T-helper 2 cell (primary cell): ENCODE measurements at regions not wholly inside any gene's neighbourhood (a gene's known extent, or its start where the extent isn't known, plus 50 kb on each side); places are given as distances from the start of the nearest gene placed in this dataset.
"Not testable (repeated sequence)": the region's sequence is repeated elsewhere in the genome, so short reads cannot be mapped to it uniquely, and the experiment has no call there.

ENCODE experiments used
- DNase-seq, 5 experiments: peaks; one replicate each; pipeline versions ENCODE4 v3.0.0 to v3.0.0-alpha.2; 2012 to 2022

- DNase-seq: no peak
Observed at GRCh38 chr5:74534397-74535129, 106.0 kb downstream of the ENC1 start.

- no peak for DNase-seq
Observed at GRCh38 chr5:74530326-74531050, 110.0 kb downstream of the ENC1 start.

GRCh38 chr5:74529101-74529500 is 111.4 kb downstream of the ENC1 start:
- DNase-seq: no peak

DNA sequence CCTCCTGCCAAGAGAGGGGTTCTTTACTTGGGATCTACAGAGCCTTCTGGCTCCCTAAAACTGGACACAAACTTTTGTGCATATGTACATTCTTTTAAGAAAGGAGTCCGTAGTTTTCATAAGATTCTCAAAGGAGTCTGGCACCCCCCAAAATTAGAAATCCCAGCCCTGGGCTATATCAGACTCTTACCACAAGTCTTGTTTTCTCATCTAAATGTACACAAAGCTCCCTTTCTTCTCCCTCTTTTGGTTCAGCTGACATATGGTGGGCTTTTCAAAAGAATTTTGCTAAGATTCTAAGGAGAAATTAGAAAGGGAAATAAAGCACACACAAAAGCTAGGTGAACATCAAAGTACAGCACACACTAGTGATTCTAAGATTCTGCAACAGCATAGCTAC is 114.4 kb downstream of the ENC1 start:
- DNase-seq: no peak

- not testable (repeated sequence) for DNase-seq
Observed at GRCh38 chr5:74524767-74525166, 115.8 kb downstream of the ENC1 start.

DNA sequence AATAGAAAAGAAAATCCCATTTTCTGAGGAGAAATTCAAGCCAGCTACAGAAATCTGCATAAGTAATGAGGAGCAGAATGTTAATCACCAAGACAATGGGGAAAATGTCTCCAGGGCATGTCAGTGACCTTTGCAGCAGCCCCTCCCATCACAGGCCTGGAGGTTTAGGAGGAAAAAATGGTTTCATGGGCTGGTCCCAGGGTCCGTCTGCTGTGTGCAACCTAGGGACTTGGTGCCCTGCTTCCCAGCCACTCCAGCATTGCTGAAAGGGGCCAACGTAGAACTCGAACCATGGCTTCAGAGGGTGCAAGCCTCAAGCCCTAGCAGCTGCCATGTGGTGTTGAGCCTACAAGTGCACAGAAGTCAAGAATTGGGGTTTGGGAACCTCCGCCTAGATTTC is 116.8 kb downstream of the ENC1 start:
- not testable (repeated sequence) for DNase-seq

- DNase-seq: not testable (repeated sequence)
Observed at GRCh38 chr5:74522838-74523237, 117.7 kb downstream of the ENC1 start.

- no peak for DNase-seq
Observed at GRCh38 chr5:74521401-74521800, 119.1 kb downstream of the ENC1 start.

- no peak for DNase-seq
Observed at GRCh38 chr5:74519679-74520078, 120.8 kb downstream of the ENC1 start.

GRCh38 chr5:74519161-74519571 is 121.4 kb downstream of the ENC1 start:
- no peak for DNase-seq

GRCh38 chr5:74517700-74518099 is 122.8 kb downstream of the ENC1 start:
- DNase-seq: no peak

DNA sequence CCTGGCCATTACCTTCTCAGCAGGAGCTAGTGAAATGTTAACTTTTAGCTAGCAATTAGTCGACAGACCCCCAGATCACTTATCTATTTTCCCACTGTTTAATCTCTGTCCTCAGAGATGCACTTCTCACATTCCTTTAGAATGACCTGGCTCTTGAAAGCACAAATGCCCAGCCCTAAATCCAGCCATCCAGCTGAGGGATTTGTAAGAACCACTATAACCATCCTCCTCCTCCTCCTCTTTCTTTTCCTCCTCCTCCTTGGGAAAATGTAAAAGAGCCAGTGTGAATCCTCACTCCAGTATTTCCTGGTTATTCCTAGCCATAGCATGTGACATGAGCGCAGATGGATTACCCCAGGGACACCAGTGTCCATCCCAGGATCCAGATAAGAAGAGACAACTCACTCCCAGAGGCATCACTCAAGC is 124.3 kb downstream of the ENC1 start:
- no peak for DNase-seq

GRCh38 chr5:74514888-74515551 is 125.5 kb downstream of the ENC1 start:
- DNase-seq: no peak

- not testable (repeated sequence) for DNase-seq
Observed at GRCh38 chr5:74511770-74512169, 128.8 kb downstream of the ENC1 start.

- DNase-seq: no peak
Observed at GRCh38 chr5:74510476-74511075, 130.0 kb downstream of the ENC1 start.

GRCh38 chr5:74507370-74508005 is 133.0 kb downstream of the ENC1 start:
- DNase-seq: no peak

- no peak for DNase-seq
Observed at GRCh38 chr5:74506119-74506518, 134.4 kb downstream of the ENC1 start.

GRCh38 chr5:74504463-74504862 is 136.1 kb downstream of the ENC1 start:
- DNase-seq: no peak

- DNase-seq: no peak
Observed at GRCh38 chr5:74502479-74502950, 138.0 kb downstream of the ENC1 start.

DNA sequence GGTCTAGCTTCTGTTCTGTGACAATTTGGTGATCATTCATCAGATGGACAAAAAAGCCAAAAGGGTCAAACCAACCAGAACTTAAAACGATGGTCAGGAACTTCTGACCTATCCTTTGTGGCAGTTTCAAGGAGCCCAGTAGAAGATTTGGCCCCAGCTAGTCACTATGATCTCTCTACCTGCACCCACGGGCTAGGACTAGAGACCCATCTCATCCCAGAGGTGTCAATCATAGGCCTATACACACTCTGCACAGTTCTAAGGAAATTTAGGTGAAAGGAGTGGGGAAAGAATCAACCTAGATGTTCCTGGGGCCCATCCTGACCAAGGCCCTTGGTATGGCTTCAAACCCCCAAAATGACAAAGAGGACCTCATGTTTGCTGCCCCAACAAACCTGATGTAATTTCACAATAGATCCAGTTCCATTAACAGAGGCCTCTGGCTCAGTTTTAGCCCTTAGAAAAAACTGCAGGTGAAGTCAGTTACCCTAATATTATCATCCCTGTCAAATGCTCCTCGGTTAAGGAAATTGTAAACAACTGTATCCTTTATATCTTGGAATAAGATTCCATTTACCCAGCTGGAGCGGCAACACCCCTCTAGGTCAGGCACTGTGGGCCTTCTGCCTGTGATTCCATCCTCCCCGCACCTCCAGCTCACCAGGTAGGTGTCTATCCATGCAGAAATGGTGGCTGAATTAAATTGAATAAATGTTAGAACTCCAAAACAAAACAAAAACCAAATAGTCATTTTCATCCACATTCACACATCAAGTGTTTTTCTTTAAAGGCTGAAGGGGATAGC is 138.7 kb downstream of the ENC1 start:
- no peak for DNase-seq

DNA sequence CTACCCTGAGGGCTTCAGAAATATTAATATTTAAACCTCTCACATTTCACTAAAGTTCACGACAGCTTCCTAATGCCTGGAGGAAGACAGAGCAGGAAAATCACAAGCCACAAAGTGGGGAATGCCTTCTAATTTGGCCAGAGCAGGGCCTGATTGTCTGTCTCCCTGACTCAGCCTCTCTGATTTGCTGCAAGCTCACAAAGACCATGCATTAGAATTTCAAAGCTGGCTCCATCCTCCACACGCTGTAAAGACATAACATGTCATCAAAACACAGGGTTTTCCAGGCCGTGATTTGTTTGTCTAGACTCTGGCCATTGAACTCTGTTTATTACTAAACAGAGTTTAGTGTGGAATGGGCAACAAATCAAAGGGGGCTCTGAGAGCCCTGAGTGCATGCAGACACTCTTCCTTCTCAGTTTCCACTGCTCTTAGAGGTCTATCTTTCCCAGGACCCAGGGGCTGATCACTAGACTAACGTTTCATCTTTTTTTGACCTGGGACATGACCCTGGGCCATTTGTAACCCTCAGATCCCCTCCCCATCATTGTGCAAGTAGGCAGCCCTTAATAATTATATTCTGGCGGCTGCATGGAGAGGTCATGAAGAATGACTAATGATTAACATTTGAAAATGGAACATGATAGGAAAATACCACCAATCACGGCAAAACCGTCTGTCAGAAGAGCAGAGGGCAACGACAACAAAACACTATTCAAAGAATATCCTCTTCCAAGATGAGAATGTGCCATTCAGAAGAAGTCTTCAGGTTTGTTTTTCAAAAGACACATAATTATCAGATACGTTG is 140.2 kb downstream of the ENC1 start:
- DNase-seq: no peak
